Left lung (tissue), 4 donors: ENCODE measurements at regions not wholly inside any gene's neighbourhood (a gene's known extent, or its start where the extent isn't known, plus 50 kb on each side); places are given as distances from the start of the nearest gene placed in this dataset.

Experiments
- ATAC-seq: fragments of 200-7000 bp; cut with Tn5 transposase; one replicate; pipeline ENCODE4 v1.9.1; 2020; ENCODE audit warnings: moderate library complexity
- DNase-seq, 4 donors: peaks; one replicate each; pipeline ENCODE4 v3.0.0-alpha.2; 2013 to 2020
- H3K27ac ChIP-seq, 2 donors: fragments of 200-600 bp; sonication (generic) in 1 of 2; one replicate each; pipeline versions ENCODE4 v1.5.0 to v1.8.0; 2020 to 2021
- H3K27me3 ChIP-seq, 2 donors: fragments of 200-600 bp; sonication (generic) in 1 of 2; one replicate each; pipeline versions ENCODE4 v1.5.0 to v1.8.0; 2020 to 2021
- H3K36me3 ChIP-seq, 2 donors: fragments of 200-600 bp; sonication (generic) in 1 of 2; one replicate each; pipeline versions ENCODE4 v1.5.0 to v1.8.0; 2020 to 2021
- H3K4me1 ChIP-seq, 2 donors: fragments of 200-600 bp; one replicate each; pipeline ENCODE4 v1.8.0; 2021
- H3K4me3 ChIP-seq, 2 donors: fragments of 200-600 bp; sonication (generic) in 1 of 2; one replicate each; pipeline versions ENCODE4 v1.5.0 to v1.8.0; 2020 to 2021; ENCODE audit warnings: mild to moderate bottlenecking in 1 of 2
- H3K9me3 ChIP-seq, 2 donors: fragments of 200-600 bp; sonication (generic) in 1 of 2; one replicate each; pipeline versions ENCODE4 v1.5.0 to v1.8.0; 2020 to 2021
- intact Hi-C, 2 donors: fragments of 100-400 bp; cut with DNase I; formaldehyde crosslinking; loops; one replicate each; pipeline versions ENCODE4 v1.11.2 to v1.14.2; 2022
- TF ChIP-seq, protein P1 (sequence below), 2 donors: fragments of 200-600 bp; sonication (generic) in 1 of 2; IDR thresholded peaks; one replicate each; pipeline versions ENCODE4 v1.5.0 to v1.8.0; 2021; ENCODE audit warnings: antibody characterized with exemption in 2 of 2
- donor health status: DM: no; HTN: yes; CAD: no.
- donor health status: DM: no; HTN: no; CAD: no.

DNA sequence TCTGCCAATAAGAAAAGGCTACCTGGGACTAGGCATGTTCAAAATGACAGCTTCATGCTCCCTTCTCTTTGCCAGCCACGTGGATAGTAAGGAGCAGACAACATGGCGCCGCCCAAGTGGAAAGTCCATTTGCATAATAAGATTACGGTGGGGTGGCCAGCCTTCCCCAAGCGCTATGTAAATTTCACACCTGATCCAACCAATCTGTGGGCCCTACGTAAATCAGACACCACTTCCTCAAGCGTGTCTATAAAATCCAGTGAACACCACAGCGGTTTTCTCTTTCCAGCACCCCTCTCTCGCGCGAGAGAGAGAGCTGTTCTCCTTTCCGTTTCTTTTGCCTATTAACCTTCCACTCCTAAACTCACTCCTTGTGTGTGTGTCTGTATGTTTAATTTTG is 140.3 kb upstream of the ERCC4 start:
- H3K27ac ChIP-seq = no peak overlapping the region
- no peak overlapping the region for H3K4me3 ChIP-seq
- no peaks in the 10 kb centered on the region for H3K27me3 ChIP-seq
- ATAC-seq = no peak
- intact Hi-C loops = no loop called here
- peaks cover 0 to 24% of the 10 kb centered on the region in 2 donors for H3K9me3 ChIP-seq
- TF ChIP-seq, protein P1, sequence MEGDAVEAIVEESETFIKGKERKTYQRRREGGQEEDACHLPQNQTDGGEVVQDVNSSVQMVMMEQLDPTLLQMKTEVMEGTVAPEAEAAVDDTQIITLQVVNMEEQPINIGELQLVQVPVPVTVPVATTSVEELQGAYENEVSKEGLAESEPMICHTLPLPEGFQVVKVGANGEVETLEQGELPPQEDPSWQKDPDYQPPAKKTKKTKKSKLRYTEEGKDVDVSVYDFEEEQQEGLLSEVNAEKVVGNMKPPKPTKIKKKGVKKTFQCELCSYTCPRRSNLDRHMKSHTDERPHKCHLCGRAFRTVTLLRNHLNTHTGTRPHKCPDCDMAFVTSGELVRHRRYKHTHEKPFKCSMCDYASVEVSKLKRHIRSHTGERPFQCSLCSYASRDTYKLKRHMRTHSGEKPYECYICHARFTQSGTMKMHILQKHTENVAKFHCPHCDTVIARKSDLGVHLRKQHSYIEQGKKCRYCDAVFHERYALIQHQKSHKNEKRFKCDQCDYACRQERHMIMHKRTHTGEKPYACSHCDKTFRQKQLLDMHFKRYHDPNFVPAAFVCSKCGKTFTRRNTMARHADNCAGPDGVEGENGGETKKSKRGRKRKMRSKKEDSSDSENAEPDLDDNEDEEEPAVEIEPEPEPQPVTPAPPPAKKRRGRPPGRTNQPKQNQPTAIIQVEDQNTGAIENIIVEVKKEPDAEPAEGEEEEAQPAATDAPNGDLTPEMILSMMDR (IDR thresholded peaks at IDR 0.05) = no peak
- DNase-seq = no peak
- H3K4me1 ChIP-seq = no peaks in the 10 kb centered on the region
- H3K36me3 ChIP-seq = no peaks in the 10 kb centered on the region

DNA sequence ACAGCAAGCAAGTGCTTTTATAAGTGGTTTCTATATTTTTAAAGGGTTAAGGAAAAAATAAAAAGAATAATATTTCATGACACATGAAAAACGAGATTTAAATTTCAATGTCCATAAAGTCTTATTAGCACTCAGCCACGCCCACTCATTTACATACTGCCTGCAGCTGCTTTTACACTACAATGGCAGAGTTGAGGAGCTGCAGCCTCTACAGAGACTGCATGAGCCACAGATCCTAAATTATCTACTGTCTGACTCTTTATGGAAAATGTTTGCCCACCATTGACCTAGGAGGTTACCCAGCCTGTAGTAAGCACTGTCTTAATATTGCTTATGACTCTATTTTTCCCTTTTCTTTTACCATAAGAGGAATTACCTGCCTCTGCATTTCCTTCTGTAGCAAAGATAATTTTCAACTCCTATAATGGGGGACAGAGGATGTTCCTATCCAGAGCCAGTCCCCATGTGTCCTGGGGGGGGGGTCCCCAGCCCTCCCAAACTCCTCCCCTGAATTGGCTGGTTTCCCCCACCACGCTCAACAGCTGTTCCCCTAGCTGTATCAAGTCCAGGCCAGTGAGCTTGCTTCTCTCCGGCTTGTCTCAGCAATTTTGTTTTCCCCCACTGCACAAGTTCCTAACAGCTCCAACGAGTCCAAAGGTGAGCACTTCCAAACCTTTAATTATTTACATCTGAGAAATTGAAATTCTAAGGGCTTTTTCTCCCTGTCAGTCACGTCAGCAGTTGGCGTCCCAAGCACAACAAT is 139.4 kb upstream of the ERCC4 start:
- Histone ChIP-seq H3K27ac (no peak overlapping the region), H3K4me3 (no peak overlapping the region), H3K4me1 (no peaks in the 10 kb centered on the region), H3K9me3 (peaks cover 0 to 18% of the 10 kb centered on the region in 2 donors), H3K36me3 (no peaks in the 10 kb centered on the region), H3K27me3 (no peaks in the 10 kb centered on the region)
- DNase-seq (no peak), ATAC-seq (no peak)
- intact Hi-C loops = no loop called here
- TF ChIP-seq, protein P1 (IDR thresholded peaks at IDR 0.05) = no peak

DNA sequence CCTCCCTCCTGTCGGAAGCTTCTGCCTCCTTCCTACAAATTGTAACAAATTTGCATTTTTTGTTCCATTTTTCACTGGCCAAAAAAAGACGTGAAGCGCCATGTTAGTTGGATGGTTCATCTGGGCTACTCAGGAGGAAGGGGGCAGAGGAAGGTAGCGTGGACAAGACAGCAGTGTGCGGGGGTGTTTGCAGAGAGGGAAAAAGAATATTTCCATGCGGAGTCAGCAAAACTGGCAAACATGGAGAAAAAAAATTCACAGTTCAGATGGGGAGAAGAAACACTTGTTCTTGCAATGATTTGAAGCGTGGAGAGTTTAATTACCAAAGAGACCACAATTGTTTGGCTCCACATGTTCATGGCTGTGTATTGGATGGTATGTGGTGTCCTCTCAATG is 138.8 kb upstream of the ERCC4 start:
- H3K9me3 ChIP-seq = peaks cover 0 to 14% of the 10 kb centered on the region in 2 donors
- intact Hi-C loops = no loop called here
- no peaks in the 10 kb centered on the region for H3K36me3 ChIP-seq
- H3K4me1 ChIP-seq = no peaks in the 10 kb centered on the region
- TF ChIP-seq, protein P1 (IDR thresholded peaks at IDR 0.05) = no peak
- no peak overlapping the region for H3K27ac ChIP-seq
- no peak overlapping the region for H3K4me3 ChIP-seq
- DNase-seq = no peak
- no peaks in the 10 kb centered on the region for H3K27me3 ChIP-seq
- ATAC-seq = no peak

DNA sequence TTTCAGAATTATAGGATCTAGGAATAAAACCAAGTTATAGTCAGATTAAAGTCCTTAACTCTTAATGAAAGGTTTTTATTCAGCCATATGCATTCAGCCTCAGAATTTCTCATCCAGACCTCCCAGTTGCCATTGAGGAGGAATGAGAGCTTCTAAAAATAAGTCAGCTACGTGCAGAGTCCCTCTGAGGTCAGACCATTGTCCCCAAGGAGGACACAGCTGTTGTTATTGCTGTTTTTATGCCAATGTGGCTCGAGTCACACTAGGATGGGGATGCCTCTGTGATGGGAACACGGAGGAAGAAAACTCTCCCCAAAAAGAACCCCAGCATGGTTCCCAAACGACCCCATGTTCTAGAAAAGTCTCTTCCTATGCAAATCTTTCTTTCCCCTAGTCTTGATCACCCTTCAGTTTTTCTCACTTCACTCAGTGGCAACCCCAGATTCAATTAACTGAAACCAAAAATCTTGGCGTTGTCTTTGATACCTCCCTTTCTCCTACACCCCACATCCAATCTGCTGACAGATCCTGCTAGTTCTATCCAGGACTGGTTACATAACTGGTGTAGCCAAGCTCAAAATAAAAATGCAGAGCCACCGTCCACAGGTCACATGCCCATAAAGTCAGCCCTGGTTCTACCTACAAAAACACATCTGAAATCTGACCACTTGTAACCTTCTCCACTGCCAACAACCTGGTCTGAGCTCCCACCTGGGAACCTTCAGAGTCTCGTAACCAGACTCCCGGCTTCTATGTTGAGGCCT is 138.2 kb upstream of the ERCC4 start:
- ATAC-seq (no peak), DNase-seq (no peak)
- Histone ChIP-seq H3K27me3 (no peaks in the 10 kb centered on the region), H3K4me1 (no peaks in the 10 kb centered on the region), H3K4me3 (no peak overlapping the region), H3K9me3 (peaks cover 0 to 14% of the 10 kb centered on the region in 2 donors), H3K27ac (no peak overlapping the region), H3K36me3 (no peaks in the 10 kb centered on the region)
- TF ChIP-seq, protein P1 (IDR thresholded peaks at IDR 0.05) = no peak
- intact Hi-C loops = no loop called here

DNA sequence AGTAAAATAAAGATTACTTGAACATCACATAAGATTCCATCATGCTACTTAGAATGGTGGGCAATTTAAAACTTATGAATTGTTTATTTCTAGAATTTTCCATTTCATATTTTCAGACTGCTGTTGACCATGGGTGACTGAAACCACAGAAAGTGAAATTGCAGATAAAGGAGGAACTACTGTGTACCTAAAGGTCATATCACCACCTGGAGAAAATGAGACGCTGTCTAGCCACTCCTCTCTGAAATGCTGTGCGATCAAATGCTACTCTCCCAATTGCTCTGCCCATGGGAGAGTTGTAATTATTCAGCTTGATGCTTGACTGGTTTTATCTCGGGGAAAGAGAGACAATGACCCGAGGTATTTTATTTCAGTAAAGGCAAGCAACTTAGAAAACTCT is 128.9 kb upstream of the ERCC4 start:
- ATAC-seq (no peak), DNase-seq (no peak)
- no peaks in the 10 kb centered on the region for H3K36me3 ChIP-seq
- intact Hi-C loops = no loop called here
- TF ChIP-seq, protein P1 (IDR thresholded peaks at IDR 0.05) = no peak
- H3K27me3 ChIP-seq = no peaks in the 10 kb centered on the region
- no peak overlapping the region for H3K27ac ChIP-seq
- no peak overlapping the region for H3K4me3 ChIP-seq
- H3K4me1 ChIP-seq = no peaks in the 10 kb centered on the region
- H3K9me3 ChIP-seq = peaks cover 0 to 11% of the 10 kb centered on the region in 2 donors
